HT1080 (cell line): ENCODE measurements at regions not wholly inside any gene's neighbourhood (a gene's known extent, or its start where the extent isn't known, plus 50 kb on each side); places are given as distances from the start of the nearest gene placed in this dataset.
"Not testable (repeated sequence)": the region's sequence is repeated elsewhere in the genome, so short reads cannot be mapped to it uniquely, and the experiment has no call there.

Experiments used
- DNase-seq: peaks from one replicate; pipeline ENCODE4 v3.0.0-alpha.2; 2015; ENCODE audit warnings: low read depth

- no peak for DNase-seq
Measured at GRCh38 chr6:106855117-106855516, 119.4 kb downstream of the CD24 start.

GRCh38 chr6:106849676-106850332 is 124.7 kb downstream of the CD24 start:
- no peak for DNase-seq

GRCh38 chr6:106849120-106849519 is 125.4 kb downstream of the CD24 start:
- no peak for DNase-seq

- no peak for DNase-seq
Measured at GRCh38 chr6:106847116-106847515, 127.4 kb downstream of the CD24 start.

GRCh38 chr6:106844930-106845329 is 129.6 kb downstream of the CD24 start:
- DNase-seq = no peak

GRCh38 chr6:106832766-106833510 is 141.6 kb downstream of the CD24 start:
- DNase-seq = no peak

GRCh38 chr6:106830930-106831329 is 143.6 kb downstream of the CD24 start:
- no peak for DNase-seq

GRCh38 chr6:106829451-106829850 is 145.1 kb downstream of the CD24 start:
- no peak for DNase-seq

GRCh38 chr6:106827081-106827480 is 147.4 kb downstream of the CD24 start:
- no peak for DNase-seq

GRCh38 chr6:106825156-106825555 is 149.4 kb downstream of the CD24 start:
- DNase-seq = peak; percentile 42

- no peak for DNase-seq
Measured at GRCh38 chr6:106823732-106824351, 150.7 kb downstream of the CD24 start.

- no peak for DNase-seq
Measured at GRCh38 chr6:106823058-106823457, 151.5 kb downstream of the CD24 start.

GRCh38 chr6:106820412-106820852 is 154.1 kb downstream of the CD24 start:
- peak; percentile 71 for DNase-seq

- DNase-seq = no peak
Measured at GRCh38 chr6:106811088-106811686, 163.3 kb downstream of the CD24 start.

GRCh38 chr6:106808758-106809157 is 165.8 kb downstream of the CD24 start:
- no peak for DNase-seq

GRCh38 chr6:106807947-106808611 is 166.4 kb downstream of the CD24 start:
- DNase-seq = no peak

GRCh38 chr6:106806253-106806652 is 168.3 kb downstream of the CD24 start:
- not testable (repeated sequence) for DNase-seq

- DNase-seq = no peak
Measured at GRCh38 chr6:106805771-106806170, 168.8 kb downstream of the CD24 start.

- DNase-seq = no peak
Measured at GRCh38 chr6:106804346-106805335, 169.9 kb downstream of the CD24 start.

- no peak for DNase-seq
Measured at GRCh38 chr6:106803188-106803587, 171.3 kb downstream of the CD24 start.
